GM12875 (cell line): ENCODE measurements at regions not wholly inside any gene's neighbourhood (a gene's known extent, or its start where the extent isn't known, plus 50 kb on each side); places are given as distances from the start of the nearest gene placed in this dataset.

Source experiments
- H3K4me3 ChIP-seq: one replicate; pipeline ENCODE4 v1.5.1; 2011; ENCODE audit warnings: low read depth, low read length, control low read depth
- CTCF ChIP-seq: IDR thresholded peaks from 2 replicates; pipeline ENCODE4 v1.5.1; 2011; ENCODE audit warnings: low read depth, mild to moderate bottlenecking, control low read depth, inconsistent platforms, low read length, moderate library complexity, borderline replicate concordance; ENCODE audit not compliant: insufficient read depth

- H3K4me3 ChIP-seq = no peak overlapping the region
- no peak for TF ChIP-seq CTCF
Measured at GRCh38 chr2:147177071-147177857, 667.6 kb upstream of the ACVR2A start.

DNA sequence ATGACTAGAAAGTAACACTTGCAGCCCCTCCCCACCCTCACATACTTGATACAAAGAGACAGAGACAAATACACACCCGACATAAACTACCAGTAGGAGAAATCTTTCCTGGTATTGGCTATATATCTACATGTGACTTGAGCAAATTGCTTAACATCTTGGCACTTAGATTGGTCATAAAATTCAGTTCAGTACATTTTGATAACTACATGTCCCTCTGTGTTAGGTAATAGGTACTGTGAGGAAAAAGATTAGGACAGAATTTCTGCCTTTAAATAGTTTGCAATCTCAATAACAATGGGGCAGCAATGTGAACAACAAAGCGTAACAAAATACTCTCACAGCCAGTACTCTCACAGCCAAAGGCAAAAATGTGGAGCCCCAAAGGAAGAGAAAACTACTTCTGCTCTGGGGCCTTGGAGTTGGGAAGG, 670.0 kb upstream of the ACVR2A start:
- TF ChIP-seq CTCF = no peak
- H3K4me3 ChIP-seq = no peak overlapping the region

GRCh38 chr2:147173798-147174197, 671.0 kb upstream of the ACVR2A start:
- TF ChIP-seq CTCF = no peak
- no peak overlapping the region for H3K4me3 ChIP-seq

- H3K4me3 ChIP-seq = no peak overlapping the region
- TF ChIP-seq CTCF = no peak
Measured at GRCh38 chr2:147173189-147173581, 671.6 kb upstream of the ACVR2A start.

GRCh38 chr2:147172493-147173188, 672.2 kb upstream of the ACVR2A start:
- no peak for TF ChIP-seq CTCF
- no peak overlapping the region for H3K4me3 ChIP-seq

DNA sequence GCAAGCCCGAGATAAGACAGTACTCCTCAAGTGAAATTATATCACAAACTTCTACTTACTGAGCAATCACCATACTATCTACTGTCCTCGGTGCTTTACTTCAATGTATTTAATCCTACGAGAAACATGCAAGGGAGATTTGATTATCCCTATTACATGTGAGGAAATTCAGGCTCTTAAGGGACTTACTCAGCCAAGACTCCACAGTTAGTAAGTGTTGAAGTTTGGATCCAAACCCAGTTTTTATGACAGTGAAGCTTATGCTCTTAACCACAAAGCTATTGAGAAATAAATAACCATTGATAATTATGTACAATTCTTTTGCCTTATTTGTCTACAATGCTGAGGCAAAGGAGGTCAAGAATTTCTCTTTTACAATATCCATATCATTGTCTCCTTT, 672.9 kb upstream of the ACVR2A start:
- no peak for TF ChIP-seq CTCF
- H3K4me3 ChIP-seq = no peak overlapping the region

GRCh38 chr2:147170932-147171331, 673.9 kb upstream of the ACVR2A start:
- TF ChIP-seq CTCF = no peak
- no peak overlapping the region for H3K4me3 ChIP-seq
